Memory B cell (primary cell): ENCODE measurements at regions not wholly inside any gene's neighbourhood (a gene's known extent, or its start where the extent isn't known, plus 50 kb on each side); places are given as distances from the start of the nearest gene placed in this dataset.
"Not testable (repeated sequence)": the region's sequence is repeated elsewhere in the genome, so short reads cannot be mapped to it uniquely, and the experiment has no call there.

Source experiments
- ATAC-seq: fragments of 150-1000 bp; cut with Tn5 transposase; 2 replicates; pipeline ENCODE4 v1.10.0; 2021; ENCODE audit warnings: low read depth, mild to moderate bottlenecking, moderate library complexity
- DNase-seq, 2 donors: peaks; one replicate each; pipeline ENCODE4 v3.0.0; 2022; ENCODE audit warnings: low spot score in 2 of 2
- H3K27ac Mint-ChIP-seq: one replicate; pipeline ENCODE4 v1.8.0; 2022; ENCODE audit warnings: mild to moderate bottlenecking, moderate library complexity, mixed read lengths
- H3K27me3 Mint-ChIP-seq: one replicate; pipeline ENCODE4 v1.8.0; 2022; ENCODE audit warnings: mixed read lengths
- H3K36me3 Mint-ChIP-seq: one replicate; pipeline ENCODE4 v1.8.0; 2022; ENCODE audit warnings: mild to moderate bottlenecking, mixed read lengths
- H3K4me1 Mint-ChIP-seq: one replicate; pipeline ENCODE4 v1.8.0; 2022; ENCODE audit warnings: mixed read lengths
- H3K4me3 Mint-ChIP-seq: one replicate; pipeline ENCODE4 v1.8.0; 2022; ENCODE audit warnings: mild to moderate bottlenecking, moderate library complexity, mixed read lengths
- H3K9me3 Mint-ChIP-seq: one replicate; pipeline ENCODE4 v1.8.0; 2022; ENCODE audit warnings: mixed read lengths

DNA sequence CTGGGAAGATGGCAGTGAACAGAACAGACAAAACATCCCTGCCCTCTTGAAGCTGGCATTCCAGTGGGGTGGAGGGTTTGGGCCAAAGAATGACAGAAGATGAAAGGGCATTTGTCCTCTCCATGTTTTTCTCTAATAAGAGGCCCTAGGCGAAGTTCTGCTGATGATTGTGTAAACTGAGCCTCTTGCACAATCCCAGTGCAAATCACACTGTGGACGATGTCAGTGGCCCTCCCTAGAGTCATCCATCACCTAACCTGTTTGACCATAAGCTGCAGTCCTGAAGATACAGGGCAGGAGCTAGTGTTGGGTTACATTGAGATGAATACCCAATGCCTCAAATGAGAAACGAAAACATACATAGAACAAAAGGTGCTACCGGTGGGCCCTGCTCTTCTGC lies 622.4 kb upstream of the TBX3 start:
- Mint-ChIP-seq H3K27me3 (no peaks in the 10 kb centered on the region), H3K9me3 (peaks cover 2% of the 10 kb centered on the region), H3K4me1 (no peaks in the 10 kb centered on the region), H3K27ac (no peak overlapping the region), H3K4me3 (no peak overlapping the region), H3K36me3 (no peaks in the 10 kb centered on the region)
- DNase-seq (no peak), ATAC-seq (no peak)

DNA sequence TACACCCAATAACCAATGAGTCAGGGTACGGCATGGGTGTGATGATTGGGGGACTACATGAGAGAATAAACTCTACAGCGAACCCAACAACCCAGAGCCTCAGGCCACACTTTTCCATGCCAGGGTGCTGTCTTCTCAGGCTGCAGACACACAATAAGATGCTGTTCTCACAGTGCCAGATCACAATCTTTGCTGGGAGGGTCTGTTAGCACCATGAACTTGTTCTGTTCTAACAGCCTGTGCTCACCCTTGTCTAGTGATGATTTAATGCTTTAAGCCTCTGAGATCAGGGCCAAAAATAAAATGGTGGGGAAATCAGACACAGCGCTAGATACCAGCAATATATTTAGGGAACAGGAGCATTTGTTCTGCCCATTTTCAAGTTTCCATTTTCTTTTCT lies 621.9 kb upstream of the TBX3 start:
- ATAC-seq, result no peak
- no peak overlapping the region for H3K4me3 Mint-ChIP-seq
- DNase-seq, result no peak
- no peaks in the 10 kb centered on the region for H3K36me3 Mint-ChIP-seq
- H3K27ac Mint-ChIP-seq, result no peak overlapping the region
- H3K9me3 Mint-ChIP-seq, result peaks cover 2% of the 10 kb centered on the region
- no peaks in the 10 kb centered on the region for H3K27me3 Mint-ChIP-seq
- no peaks in the 10 kb centered on the region for H3K4me1 Mint-ChIP-seq

DNA sequence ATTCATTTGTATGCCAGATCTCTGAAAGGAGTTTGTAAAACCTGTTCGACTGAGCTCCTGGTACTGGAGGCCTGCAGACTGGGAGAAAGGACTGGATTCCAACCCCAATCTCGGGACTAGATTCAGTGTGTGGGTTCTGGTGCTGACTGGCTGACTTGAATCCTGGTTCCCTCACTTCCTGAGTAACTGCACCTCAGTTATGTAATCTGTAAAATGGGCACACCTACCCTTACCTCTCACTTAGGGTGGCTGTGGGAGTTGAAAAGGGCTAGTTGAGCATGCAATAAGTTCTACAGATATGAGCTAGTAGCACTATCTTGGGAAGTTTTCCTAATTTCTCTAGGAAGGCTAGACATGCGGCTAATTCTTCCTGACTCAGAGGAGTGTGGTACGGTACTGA lies 621.3 kb upstream of the TBX3 start:
- ATAC-seq, result no peak
- DNase-seq, result no peak
- Mint-ChIP-seq H3K27me3 (no peaks in the 10 kb centered on the region), H3K36me3 (no peaks in the 10 kb centered on the region), H3K9me3 (peaks cover 2% of the 10 kb centered on the region), H3K4me3 (no peak overlapping the region), H3K4me1 (no peaks in the 10 kb centered on the region), H3K27ac (no peak overlapping the region)

DNA sequence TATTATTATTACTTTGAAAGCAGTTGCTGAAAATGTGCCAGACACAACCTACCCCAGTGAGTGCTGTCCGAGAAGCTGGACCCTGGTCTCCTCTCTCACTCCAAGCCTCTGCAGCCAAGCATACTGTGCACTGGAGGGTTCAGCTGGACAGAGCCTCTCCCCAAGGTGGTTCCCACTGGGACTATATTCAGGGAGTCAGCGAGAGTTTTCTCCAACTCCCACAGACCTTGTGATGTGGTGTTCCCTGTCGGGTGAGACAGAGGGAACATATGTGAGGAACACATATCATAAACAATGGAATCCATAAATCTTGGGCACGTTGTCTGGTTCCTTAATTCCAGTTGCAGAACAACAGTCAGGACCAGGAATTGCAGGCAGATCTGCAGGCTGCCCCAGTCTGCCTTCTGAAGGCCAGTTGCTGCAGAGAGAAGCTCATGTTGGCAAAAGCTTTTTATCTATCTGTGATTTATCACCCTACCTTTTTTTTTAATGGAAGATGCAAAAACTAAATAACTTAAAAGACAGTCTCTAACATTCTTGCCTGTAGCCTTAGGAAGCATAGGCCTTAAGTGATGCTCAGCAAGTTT lies 619.8 kb upstream of the TBX3 start:
- Mint-ChIP-seq H3K27me3 (no peaks in the 10 kb centered on the region), H3K36me3 (no peaks in the 10 kb centered on the region), H3K4me1 (no peaks in the 10 kb centered on the region), H3K27ac (no peak overlapping the region), H3K4me3 (no peak overlapping the region), H3K9me3 (peaks cover 2% of the 10 kb centered on the region)
- no peak for ATAC-seq
- no peak for DNase-seq

DNA sequence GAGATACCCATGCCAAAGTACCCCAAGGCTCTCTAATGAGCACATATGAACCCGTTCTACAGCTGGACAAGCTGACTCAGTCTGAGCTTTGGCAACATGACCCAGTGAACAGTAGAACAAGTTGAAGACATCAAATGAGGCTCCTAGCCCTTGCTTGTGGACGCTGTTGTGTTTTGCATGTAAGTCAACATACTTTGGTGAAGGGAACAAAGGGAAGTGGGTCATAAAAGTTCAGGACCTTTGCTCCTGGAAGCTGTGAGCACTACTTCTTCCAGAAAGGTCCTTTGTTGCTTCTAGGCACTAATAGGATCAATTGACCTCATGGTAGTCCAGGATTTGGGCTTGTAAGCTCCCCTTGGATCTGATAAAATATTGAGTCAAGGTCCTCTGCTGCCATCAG lies 613.5 kb upstream of the TBX3 start:
- Mint-ChIP-seq H3K9me3 (peaks cover 3% of the 10 kb centered on the region), H3K36me3 (no peaks in the 10 kb centered on the region), H3K27ac (no peak overlapping the region), H3K4me1 (peaks cover 2% of the 10 kb centered on the region), H3K4me3 (no peak overlapping the region), H3K27me3 (no peaks in the 10 kb centered on the region)
- DNase-seq (no peak), ATAC-seq (no peak)

DNA sequence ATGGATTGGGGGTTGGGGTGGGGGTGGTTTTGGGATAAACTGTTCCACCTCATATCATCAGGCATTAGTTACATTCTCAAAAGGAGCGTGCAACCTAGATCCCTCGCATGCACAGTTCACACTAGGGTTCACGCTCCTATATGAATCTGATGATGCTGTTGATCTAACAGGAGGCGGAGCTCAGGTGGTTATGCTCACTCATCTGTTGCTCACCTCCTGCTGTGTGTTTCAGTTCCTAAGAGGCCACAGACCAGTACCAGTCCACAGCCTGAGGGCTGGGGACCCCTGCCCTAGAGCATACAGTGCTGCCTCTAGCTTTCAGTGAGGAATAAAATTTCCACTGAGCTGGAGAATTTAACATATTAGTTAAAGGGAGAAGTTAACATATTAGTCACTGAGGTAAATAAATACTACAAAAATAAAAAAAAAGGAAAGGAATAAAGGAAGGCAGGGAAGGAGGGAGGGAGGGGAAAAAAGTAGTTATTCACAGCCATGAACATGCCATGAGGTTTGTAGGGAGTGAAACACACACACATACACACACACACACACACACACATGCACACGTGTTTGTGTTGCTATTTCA lies 612.7 kb upstream of the TBX3 start:
- no peak for DNase-seq
- H3K4me1 Mint-ChIP-seq, result peaks cover 2% of the 10 kb centered on the region
- no peaks in the 10 kb centered on the region for H3K36me3 Mint-ChIP-seq
- H3K27me3 Mint-ChIP-seq, result no peaks in the 10 kb centered on the region
- H3K4me3 Mint-ChIP-seq, result no peak overlapping the region
- no peak overlapping the region for H3K27ac Mint-ChIP-seq
- peaks cover 3% of the 10 kb centered on the region for H3K9me3 Mint-ChIP-seq
- no peak for ATAC-seq

DNA sequence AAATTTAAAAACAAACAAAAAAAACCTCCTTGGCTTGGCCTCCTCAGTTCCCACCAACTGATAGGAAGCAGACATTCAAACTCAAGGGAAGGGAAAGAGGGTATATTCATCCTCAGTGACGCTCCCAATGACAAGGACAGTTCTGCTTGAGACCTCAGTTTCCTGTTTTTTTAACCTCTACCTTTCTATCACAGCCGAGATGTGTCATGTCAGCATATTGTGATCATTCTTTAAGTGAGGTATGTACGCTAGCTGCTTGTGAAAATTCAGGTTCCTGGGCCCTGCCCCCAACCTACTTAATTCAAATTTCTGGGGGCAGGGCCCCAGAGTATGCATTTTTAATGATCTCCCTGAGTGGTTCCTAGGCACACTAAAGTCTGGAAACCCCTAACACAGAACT lies 611.9 kb upstream of the TBX3 start:
- Mint-ChIP-seq H3K36me3 (no peaks in the 10 kb centered on the region), H3K27ac (no peak overlapping the region), H3K4me3 (no peak overlapping the region), H3K27me3 (no peaks in the 10 kb centered on the region), H3K4me1 (peaks cover 2% of the 10 kb centered on the region), H3K9me3 (peaks cover 1% of the 10 kb centered on the region)
- no peak for DNase-seq
- no peak for ATAC-seq

DNA sequence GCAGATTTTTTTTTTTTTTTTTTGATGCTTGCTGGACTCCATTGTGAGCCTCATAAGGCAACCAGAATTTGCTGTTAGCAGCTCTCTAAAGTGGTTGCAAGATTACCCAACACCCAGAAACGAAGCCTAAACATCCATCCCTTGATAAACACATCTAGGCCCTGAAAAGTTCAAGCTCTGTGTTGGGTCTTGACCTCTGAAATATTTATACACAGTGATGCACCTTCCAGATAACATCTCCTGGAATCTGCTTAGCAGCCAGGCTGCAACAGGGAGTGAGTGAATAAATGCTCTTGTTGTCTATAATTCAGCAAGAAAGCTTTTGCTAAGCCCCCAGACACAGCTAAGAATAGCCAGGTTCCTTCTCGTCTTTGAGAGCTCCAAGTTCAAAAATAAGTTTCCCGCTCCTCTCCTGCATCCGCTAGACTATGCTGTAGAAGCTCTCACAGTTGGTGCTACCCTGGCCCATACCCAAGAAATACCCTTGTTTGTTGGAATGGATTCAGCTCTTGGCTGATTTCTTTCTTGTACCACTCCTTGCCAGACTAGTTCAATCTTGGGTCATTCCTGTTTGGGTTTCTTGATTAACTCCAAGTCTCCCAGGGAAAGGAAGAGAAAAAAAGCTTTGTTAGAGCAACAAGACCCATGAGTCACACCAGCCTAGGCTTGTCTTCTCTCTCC lies 610.6 kb upstream of the TBX3 start:
- DNase-seq (no peak), ATAC-seq (no peak)
- Mint-ChIP-seq H3K27ac (no peak overlapping the region), H3K36me3 (no peaks in the 10 kb centered on the region), H3K27me3 (no peaks in the 10 kb centered on the region), H3K4me3 (no peak overlapping the region), H3K4me1 (peaks cover 2% of the 10 kb centered on the region), H3K9me3 (peaks cover 1% of the 10 kb centered on the region)

DNA sequence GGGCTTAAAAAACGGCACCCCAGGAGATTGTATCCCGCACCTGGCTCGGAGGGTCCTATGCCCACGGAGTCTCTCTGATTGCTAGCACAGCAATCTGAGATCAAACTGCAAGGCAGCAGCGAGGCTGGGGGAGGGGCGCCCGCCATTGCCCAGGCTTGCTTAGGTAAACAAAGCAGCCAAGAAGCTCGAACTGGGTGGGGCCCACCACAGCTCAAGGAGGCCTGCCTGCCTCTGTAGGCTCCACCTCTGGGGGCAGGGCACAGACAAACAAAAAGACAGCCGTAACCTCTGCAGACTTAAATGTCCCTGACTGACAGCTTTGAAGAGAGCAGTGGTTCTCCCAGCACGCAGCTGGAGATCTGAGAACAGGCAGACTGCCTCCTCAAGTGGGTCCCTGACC lies 601.5 kb upstream of the TBX3 start:
- not testable (repeated sequence) for H3K9me3 Mint-ChIP-seq, H3K4me3 Mint-ChIP-seq, H3K4me1 Mint-ChIP-seq, DNase-seq, H3K27me3 Mint-ChIP-seq, H3K36me3 Mint-ChIP-seq, ATAC-seq, H3K27ac Mint-ChIP-seq

DNA sequence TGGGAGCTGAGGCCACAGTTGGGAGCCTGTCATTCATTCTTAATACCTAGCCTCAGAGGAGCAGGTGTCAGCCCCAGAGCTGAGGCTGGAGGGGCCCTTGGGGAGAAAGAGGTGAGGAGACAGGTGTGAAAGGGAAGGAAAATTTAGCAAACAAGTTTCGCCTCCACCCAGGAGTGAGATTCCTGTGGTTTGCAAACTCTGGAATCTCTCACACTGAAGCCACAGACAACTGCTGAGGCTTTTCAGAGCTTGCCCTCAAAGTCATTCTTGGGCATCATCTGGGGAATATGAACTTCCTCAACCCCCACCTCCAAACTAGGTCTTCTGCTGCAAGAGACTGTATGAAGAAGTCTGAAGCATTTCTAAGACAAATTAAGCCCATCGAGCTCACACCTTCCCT lies 589.5 kb upstream of the TBX3 start:
- DNase-seq (no peak), ATAC-seq (no peak)
- no peaks in the 10 kb centered on the region for H3K9me3 Mint-ChIP-seq
- no peaks in the 10 kb centered on the region for H3K4me1 Mint-ChIP-seq
- no peak overlapping the region for H3K4me3 Mint-ChIP-seq
- no peaks in the 10 kb centered on the region for H3K36me3 Mint-ChIP-seq
- H3K27ac Mint-ChIP-seq, result no peak overlapping the region
- H3K27me3 Mint-ChIP-seq, result peaks cover 2% of the 10 kb centered on the region

DNA sequence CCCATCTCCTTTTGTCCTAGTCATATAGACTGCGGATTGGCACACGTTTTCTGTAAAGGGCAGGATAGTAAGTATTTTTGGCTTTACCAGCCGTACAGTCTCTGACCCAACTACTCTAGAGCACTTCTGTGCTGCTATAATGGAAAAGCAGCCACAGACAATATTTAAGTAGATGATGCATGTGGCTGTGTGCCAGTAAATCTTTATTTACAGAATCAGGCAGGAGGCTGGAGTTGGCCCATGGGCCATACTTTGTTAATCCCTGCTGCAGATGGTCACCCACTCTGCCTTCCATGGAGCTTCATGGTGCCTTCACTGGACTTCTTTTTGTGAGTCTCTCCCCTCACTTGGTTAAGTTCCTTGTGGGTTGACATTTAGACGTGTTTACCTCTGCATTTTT lies 584.5 kb upstream of the TBX3 start:
- peaks cover 3% of the 10 kb centered on the region for H3K9me3 Mint-ChIP-seq
- no peaks in the 10 kb centered on the region for H3K27me3 Mint-ChIP-seq
- no peaks in the 10 kb centered on the region for H3K36me3 Mint-ChIP-seq
- ATAC-seq (no peak), DNase-seq (no peak)
- no peak overlapping the region for H3K4me3 Mint-ChIP-seq
- H3K27ac Mint-ChIP-seq, result no peak overlapping the region
- H3K4me1 Mint-ChIP-seq, result no peaks in the 10 kb centered on the region

DNA sequence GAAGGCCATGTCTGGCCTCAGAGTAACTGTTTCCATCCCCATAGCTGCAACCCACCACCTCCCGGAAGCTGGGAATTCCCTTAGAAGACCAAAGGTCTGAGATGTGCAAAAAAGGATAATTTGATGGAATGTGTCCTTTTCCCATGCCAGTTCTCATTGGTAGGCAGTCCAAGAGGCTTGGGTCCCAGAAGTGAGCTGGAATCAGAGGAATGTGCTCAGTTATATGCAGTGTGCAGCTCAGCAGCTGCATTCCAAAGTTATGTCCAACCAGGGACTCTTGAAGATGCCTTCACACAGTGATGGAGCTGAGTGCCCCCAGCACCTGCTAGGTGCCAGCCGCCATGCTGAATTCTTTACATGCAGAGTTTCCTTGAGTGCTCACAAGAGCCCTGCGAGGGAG lies 583.9 kb upstream of the TBX3 start:
- no peaks in the 10 kb centered on the region for H3K4me1 Mint-ChIP-seq
- no peak for ATAC-seq
- DNase-seq, result no peak
- no peak overlapping the region for H3K27ac Mint-ChIP-seq
- no peaks in the 10 kb centered on the region for H3K36me3 Mint-ChIP-seq
- H3K4me3 Mint-ChIP-seq, result no peak overlapping the region
- H3K9me3 Mint-ChIP-seq, result peaks cover 3% of the 10 kb centered on the region
- no peaks in the 10 kb centered on the region for H3K27me3 Mint-ChIP-seq

DNA sequence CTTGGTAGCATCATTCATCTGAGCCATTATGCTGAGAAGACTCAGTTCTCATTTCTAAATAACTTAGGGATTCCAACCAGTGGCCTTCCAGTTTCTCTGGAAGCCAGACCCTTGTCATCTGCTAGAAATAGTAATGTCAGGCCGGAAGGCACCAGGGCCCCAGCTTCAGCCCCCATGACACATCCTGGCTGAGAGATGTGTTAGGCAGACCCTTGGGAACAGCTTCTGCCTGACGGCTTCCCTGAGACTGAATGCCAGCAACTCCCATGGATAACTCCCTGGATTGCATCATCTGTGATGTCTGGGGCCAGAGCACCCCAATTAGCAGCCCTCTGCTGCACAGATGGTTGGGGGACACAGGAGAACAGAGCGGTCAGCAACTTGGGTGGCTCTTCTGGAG lies 583.5 kb upstream of the TBX3 start:
- ATAC-seq (no peak), DNase-seq (no peak)
- Mint-ChIP-seq H3K27me3 (no peaks in the 10 kb centered on the region), H3K9me3 (peaks cover 3% of the 10 kb centered on the region), H3K27ac (no peak overlapping the region), H3K36me3 (no peaks in the 10 kb centered on the region), H3K4me3 (no peak overlapping the region), H3K4me1 (no peaks in the 10 kb centered on the region)

DNA sequence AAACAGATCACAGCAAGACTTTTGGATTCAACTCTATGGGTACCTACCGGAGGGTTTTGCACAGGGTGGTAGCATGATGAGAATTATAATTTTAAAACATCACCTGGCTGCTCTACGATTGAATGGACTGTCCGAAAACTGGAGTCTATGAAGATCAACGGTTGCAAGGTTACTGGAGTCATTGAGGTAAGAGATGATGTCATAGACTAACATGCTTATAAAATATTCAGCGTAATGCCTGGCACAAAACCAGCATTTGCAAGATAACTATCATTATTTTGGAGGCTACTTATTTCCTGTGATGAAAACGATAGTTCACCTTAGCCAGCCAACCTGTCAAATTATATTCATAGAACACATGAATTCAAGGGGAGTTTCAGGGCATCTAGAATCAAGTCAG lies 580.6 kb upstream of the TBX3 start:
- Mint-ChIP-seq H3K4me1 (no peaks in the 10 kb centered on the region), H3K4me3 (no peak overlapping the region), H3K27ac (no peak overlapping the region), H3K36me3 (no peaks in the 10 kb centered on the region), H3K27me3 (no peaks in the 10 kb centered on the region), H3K9me3 (peaks cover 3% of the 10 kb centered on the region)
- no peak for DNase-seq
- ATAC-seq, result no peak
